ENCODE measurements at regions not wholly inside any gene's neighbourhood (a gene's known extent, or its start where the extent isn't known, plus 50 kb on each side); places are given as distances from the start of the nearest gene placed in this dataset.
"Not testable (repeated sequence)": the region's sequence is repeated elsewhere in the genome, so short reads cannot be mapped to it uniquely, and the experiment has no call there.

DNA sequence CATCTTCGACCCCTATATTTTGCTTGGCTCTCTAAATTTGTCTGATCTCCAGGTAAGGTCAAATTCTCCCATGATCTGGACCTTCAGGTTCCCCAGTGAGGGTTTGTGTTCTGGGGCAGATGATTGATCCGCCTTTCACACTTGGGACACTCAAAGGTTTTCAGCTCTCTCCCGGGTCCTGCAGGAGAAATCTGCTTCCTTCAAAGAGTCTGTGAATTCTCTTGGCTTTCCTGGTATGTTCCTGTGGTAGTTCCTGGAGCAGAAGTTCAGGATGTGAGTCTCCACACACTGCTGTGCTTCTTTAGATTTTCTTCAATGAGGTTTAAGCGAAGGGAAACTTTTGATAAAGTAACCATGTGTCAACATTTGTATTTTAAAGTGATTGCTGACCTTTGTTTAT lies 318.0 kb downstream of the TAF11L14 start:
- DNase-seq (ENCODE audit: extremely low read depth in 1 of 2, low read depth in 1 of 2) = no peak

DNA sequence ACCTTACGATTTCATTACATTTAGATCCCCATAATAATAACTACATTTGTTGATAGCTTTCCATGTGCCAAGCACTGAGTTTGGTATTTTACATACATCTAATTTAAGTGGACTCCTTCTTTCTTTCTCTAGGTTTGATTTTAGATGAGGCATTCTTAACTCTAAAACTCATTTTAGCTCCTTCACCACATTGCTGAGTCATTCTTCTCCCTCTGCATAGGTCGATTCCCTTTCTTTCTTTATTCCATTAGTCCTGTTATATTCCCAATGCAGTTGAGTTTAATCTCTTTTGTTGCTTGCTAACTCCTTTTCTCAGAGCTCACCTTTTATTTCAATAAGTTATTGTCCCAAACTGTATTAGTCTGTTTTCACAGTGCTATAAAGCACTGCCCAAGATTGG lies 329.8 kb downstream of the TAF11L14 start:
- no peak for DNase-seq (ENCODE audit: extremely low read depth in 1 of 2, low read depth in 1 of 2)

DNA sequence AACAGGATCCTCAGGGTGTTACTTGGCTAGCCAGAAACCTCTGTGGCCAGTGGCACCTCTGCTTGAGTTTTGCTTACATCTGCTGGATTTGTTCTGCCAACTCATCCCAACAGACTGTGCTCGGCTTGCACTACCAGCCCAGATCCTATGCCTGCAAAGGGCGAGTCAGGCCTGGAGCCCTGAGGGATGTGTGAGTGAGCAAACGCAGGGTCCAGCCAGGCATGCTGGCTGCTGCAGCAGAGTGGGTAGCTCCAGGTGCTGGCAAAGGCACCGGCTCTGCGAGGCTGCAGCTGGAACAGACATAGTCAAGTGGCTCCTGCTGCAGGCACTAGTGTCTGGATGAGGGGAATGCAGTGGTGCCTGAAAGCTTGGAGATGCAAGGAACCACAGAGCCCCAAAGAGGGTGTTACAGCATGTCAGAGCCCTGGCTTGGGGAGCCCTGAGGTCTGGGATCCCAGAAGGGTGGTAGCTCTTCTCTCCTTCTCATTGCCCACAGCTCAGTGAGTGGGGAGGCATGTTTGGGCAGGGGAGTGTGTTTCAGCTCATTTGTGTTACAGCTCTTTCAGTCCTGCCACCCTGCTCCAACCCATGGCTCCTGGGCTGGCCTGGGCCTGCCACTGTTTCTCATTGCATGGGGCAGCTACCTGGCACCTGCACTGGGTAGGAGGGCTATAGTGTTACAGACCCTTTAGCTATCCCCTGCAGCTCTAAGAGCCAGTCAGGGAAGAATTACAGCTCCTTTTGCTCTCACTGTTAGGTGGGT lies 332.6 kb downstream of the TAF11L14 start:
- DNase-seq (ENCODE audit: extremely low read depth in 1 of 2, low read depth in 1 of 2) = no peak

DNA sequence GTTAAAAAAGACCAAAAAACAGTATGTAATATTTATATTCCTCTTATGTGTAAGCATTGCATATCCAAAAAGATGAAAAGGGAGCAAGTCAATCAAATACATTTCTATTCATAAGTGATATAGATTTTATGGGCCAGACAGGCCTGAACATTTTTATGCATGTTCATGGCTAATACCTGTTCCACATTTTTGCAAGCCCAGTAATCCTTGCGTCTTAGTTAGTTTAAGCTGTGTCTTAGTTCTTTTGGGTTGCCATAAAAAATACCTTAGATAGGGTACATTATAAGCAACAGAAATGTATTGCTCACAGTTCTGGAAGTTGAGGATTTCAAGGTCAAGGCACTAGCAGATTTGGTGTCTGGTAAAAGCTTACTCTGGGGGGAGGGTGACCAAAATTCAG lies 342.1 kb downstream of the TAF11L14 start:
- no peak for DNase-seq (ENCODE audit: extremely low read depth in 1 of 2, low read depth in 1 of 2)

DNA sequence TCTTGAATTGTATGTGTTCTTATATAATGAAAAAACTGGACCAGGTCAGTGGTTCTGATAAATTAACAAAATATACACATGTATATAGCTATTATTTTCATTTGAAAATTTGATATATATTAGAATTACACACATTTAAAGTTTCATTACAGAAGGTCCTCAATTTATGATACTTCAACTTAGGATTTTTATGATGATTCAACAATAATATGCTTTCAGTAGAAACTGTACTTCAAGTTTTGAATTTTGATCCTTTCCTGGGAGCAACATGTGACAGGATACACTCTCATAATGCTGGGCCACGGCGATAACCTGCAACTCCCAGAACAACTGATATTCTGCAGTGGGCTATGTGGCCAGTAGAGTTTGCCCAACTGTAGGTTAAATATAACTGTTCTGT lies 344.7 kb downstream of the TAF11L14 start:
- no peak for DNase-seq (ENCODE audit: extremely low read depth in 1 of 2, low read depth in 1 of 2)

DNA sequence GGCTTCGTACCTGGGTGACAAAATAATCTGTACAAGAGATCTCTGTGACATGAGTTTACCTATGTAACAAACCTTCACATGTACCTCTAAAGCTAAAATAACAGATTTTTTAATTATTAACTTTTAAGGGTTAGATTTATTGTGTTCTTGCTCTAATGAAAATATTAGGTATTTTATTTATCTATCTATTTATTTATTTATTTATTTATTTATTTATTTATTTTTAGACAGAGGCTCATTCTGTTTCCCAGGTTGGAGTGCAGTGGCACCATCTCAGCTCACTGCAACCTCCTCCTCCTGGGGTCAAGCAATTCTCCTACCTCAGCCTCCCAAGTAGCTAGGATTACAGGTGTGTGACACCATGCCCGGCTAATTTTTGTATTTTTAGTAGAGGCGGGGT lies 348.4 kb downstream of the TAF11L14 start:
- DNase-seq (ENCODE audit: extremely low read depth in 1 of 2, low read depth in 1 of 2) = not testable (repeated sequence)

DNA sequence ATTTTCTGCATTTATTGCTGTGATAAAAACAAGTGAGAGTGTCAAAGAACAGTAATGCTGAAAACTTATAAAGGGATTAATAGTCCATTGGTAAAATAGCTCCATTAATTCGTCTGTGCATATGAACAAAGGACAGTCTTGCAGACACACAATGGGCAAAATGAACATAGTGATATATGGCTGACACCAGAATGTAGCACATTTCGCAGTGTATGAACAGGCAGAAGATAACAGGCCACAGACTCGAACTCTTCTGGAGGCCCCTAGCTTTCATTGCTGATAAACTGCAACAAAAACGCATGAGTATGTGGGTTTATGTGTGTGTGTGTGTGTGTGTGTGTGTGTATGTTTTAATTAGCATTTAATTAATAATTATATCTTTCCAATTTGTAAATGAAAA lies 354.8 kb downstream of the TAF11L14 start:
- no peak for DNase-seq (ENCODE audit: extremely low read depth in 1 of 2, low read depth in 1 of 2)

DNA sequence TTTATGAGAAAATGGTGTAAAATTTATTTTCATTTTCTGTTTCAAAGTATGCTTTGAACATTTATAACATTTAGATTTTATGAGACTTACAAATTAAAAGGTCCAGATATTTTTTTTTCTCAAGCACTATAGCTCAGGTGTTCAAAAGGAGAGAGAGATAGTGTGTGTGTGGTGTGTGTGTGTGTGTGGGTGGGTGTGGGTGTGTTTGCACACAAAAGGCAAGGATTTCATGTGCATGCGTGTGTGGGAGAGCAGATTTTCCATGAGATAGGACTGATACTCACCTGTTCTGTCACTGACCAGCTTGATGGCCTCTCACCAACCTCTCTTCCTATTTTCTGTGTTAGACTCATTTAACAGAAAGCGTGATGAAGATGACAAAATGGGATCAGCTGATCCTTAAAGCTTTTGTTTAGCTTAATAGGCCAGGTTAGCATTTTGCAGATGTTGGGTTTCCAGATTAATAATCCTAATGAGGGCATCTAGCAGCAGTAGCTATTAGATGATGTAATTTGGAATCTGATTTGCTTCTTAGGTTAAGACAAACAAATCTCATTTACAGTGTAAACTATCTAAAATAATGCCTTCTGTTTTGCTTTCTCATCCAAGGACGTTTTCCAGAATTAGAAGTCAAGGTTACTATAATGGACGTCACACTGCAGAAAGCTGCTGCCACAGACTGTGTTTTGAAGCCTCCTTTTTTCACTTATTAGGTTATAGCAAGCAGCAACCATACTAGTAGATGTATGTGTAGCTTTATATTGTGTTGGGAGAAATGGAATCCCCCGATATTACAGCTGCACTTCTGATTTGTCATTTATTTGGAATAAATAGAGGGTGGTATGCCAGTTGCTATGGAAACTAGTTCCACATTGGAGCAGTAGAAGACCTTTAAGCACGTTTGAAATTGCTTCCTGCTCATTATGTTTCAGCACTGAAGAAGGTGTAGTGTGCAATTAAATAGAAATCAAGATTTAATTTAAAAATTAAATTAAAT lies 355.6 kb downstream of the TAF11L14 start:
- no peak for DNase-seq (ENCODE audit: extremely low read depth in 1 of 2, low read depth in 1 of 2)

DNA sequence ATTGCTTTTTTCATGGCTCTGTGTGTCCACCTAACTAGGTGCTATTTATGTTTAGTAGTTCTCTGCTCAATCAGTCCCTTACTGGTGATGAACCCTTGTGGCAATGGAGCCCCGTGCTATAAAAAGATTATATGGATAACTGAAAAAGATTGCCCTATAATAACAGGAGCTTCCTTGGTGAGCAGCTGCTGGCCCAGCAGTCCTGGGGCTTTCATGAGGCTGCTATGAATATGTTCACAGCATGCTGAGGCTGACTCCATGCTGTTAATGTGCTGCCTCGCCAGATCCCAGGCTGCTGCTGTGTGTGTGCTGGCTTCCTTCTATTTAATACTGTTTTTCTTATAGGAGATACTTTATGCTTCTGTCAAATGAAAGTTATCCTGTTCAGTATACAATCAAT lies 357.5 kb downstream of the TAF11L14 start:
- no peak for DNase-seq (ENCODE audit: extremely low read depth in 1 of 2, low read depth in 1 of 2)

DNA sequence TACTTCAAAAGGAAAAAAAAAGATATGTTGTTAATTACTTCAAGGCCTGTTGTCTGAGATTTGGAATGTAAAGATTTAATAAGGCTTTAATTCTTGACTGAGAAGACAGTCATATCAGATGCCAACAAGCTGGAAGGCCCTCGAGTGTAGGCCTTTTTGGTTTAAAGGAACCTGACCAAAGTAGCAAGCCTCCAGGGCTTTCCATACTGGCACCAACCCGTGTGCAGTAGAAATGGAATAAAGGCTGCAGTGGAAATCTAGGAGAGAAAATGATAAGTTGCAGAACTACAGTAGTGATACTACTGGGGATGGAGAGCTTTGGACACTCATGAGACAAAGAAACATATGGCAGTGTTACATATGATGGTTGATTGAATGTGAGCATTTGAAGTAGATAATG lies 358.0 kb downstream of the TAF11L14 start:
- no peak for DNase-seq (ENCODE audit: extremely low read depth in 1 of 2, low read depth in 1 of 2)

DNA sequence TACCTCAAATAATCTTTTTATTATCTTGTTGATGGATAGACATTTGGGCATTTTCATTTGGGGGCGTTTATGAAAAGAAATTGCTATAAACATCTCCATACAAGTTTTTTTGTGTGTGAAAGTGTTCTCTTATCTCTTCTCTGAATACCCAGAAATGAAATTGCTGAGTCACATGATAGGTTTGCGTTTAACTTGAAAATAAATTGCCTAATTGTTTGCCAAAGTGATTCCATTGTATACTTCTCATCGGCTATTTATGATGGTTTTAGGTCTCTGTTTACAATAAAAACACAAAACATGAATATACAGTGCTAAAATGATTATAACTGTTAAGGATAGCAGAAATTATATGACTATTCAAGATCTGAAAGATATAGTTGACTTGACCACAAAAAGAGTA lies 361.7 kb downstream of the TAF11L14 start:
- DNase-seq (ENCODE audit: extremely low read depth in 1 of 2, low read depth in 1 of 2) = no peak

DNA sequence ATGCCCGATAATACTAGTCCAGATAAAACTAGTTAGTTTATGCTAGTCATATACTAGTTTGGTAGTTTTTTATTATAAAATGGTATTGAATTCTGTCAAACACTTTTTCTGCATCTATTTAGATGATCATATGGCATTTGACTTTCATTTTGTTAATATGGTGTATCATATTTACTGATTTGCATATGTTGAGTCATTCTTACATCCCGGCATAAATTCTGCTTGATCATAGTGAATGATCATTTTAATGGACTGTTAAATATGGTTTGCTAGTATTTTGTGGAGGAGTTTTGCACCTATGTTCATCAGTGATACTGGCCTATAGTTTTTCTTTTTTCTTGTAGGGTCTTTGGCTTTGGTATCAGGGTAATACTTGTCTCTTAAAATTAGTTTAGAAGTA lies 365.6 kb downstream of the TAF11L14 start:
- no peak for DNase-seq (ENCODE audit: extremely low read depth in 1 of 2, low read depth in 1 of 2)

DNA sequence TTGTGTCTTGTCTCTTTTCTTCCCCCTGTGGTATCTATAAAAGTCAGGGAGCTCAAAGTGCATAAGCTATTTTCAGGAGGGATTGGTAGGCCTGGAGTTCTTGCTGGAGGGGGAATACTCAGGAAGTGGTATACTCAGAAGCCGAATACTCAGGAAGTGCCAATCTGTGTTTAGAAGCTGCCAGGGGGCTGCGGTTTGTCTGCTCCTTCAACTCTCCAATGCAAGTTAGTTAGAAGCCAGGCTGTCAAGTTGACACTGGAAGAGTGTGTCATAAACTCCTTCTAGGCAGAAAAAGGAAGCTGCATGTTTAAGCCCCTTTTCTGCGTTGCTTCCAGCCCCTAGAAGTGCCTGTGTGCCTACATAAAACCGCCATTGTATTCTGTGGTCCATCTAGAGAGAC lies 366.5 kb downstream of the TAF11L14 start:
- DNase-seq (ENCODE audit: extremely low read depth in 1 of 2, low read depth in 1 of 2) = no peak

DNA sequence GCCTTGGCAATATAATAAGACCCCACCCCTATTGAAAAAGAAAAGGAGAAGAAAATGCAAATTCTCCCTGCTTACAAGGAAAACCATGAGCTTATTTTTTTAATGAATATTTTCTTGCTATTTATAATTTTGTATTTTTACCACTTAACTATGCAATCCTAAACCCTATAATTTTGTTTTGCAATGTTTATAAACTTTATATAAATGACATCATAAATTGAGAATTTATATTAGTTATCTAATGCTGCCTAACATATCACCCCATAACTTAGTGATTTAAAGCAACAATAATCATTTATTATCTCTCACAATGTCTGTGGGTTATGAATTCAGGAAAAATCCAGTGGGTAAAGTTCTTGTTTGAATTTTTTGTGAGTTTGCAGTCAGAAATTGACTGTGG lies 369.1 kb downstream of the TAF11L14 start:
- no peak for DNase-seq (ENCODE audit: extremely low read depth in 1 of 2, low read depth in 1 of 2)

DNA sequence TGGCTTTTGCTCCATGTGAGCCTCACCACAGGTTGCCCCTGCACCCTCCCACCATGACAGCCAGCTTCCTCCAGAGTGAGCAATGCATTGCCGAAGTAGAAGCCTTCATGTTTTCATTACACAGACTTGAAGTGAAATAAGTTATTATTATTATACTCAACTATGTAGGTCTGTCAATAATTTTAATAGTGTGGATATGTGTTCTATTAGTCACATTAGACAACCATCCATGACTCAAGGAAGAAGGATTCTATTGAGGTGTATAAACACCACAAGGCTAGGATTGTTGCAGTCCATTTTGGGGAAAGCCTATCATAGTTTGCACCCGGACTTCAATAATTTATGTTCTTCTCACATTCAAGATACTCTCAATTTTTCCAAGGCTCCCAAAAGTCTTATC lies 369.5 kb downstream of the TAF11L14 start:
- DNase-seq (ENCODE audit: extremely low read depth in 1 of 2, low read depth in 1 of 2) = no peak

DNA sequence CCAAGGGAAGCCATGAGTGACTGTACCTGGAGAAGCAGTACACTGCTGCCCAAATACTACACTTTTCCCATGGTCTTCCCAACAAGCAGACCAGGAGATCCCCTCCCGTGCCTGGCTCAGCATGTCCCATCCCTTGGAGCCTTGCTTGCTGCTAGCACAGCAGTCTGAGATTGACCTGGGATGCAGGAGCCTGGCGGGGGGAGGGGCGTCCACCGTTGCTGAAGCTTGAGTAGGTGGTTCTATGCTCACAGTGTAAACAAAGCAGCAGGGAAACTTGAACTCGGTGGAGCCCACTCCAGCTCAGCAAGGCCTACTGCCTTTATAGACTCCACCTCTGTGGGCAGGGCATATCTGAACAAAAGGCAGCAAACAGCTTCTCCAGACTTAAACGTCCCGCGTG lies 372.0 kb downstream of the TAF11L14 start:
- not testable (repeated sequence) for DNase-seq (ENCODE audit: extremely low read depth in 1 of 2, low read depth in 1 of 2)

DNA sequence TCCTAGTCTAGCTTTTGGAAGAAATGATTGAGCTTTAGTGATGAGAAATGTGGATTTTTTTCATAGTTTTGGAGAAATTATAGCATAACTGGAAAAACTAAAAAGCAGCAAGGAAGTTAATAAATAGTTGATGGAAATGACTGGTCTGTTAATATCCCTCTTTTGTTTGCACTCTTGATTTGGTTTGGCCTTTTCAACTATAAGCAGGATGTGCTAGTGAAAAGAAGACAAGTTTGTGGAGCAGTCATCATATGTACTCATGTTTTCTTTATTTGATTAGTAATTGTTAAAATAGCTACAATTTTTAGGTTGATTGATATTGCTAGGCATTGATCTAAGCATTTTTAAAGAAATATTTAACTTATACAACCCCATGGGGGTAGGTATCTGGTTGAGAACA lies 374.7 kb downstream of the TAF11L14 start:
- DNase-seq (ENCODE audit: extremely low read depth in 1 of 2, low read depth in 1 of 2) = no peak

DNA sequence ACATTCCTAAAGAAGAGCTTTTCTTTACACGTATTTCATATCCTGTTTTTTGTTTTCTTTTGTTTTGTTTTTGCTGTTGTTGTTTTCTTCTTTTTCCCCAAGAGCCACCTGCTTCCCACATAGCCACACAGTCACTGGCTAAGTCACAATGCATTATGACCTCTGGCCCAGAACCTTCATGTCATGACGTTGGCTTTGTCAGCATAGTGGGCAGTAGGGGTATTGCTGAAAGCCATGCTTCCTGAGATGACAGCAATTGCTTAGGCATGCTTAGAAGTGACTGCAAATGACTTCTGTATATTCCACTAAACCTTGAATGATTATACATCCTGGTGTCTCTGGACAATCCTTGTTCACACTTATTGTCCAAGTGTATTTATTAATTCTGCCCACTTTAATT lies 375.8 kb downstream of the TAF11L14 start:
- DNase-seq (ENCODE audit: extremely low read depth in 1 of 2, low read depth in 1 of 2) = no peak

DNA sequence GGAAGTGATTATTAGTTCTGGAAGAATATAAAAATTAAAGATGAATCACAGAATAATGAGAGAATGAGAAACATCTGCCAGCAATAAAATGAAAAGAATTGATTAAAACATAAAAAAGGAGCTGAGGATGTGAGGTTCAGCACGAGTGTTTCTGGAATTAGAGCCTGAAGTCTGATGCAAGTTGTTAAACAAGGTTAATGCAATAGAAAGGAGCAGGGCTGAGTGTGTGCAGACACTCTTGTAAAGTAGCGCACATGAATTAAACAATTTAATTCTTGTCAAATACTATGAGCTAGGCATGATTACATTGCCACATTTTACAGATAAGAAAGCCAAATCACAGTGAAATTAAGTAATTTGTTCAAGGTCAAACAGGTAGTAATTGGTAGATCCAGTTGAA lies 384.2 kb downstream of the TAF11L14 start:
- no peak for DNase-seq (ENCODE audit: extremely low read depth in 1 of 2, low read depth in 1 of 2)

DNA sequence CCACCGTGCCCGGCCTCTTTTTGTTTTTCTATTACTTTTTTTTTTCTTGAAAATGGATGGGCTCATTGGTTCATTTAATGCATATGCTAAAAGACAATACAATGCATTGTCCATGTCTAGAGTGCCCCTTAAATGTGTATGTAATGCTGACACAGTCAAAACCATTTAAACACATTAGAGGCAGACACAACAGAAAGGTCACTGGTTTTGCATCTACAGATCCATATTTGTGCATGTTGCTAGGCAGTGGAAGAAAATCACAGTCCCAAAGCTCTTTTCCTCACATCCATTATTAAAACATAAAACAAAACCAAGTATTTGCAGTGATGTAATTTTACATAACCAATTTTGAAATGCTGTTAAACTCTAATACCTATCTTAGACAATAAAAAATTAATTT lies 389.0 kb downstream of the TAF11L14 start:
- no peak for DNase-seq (ENCODE audit: extremely low read depth in 1 of 2, low read depth in 1 of 2)

DNA sequence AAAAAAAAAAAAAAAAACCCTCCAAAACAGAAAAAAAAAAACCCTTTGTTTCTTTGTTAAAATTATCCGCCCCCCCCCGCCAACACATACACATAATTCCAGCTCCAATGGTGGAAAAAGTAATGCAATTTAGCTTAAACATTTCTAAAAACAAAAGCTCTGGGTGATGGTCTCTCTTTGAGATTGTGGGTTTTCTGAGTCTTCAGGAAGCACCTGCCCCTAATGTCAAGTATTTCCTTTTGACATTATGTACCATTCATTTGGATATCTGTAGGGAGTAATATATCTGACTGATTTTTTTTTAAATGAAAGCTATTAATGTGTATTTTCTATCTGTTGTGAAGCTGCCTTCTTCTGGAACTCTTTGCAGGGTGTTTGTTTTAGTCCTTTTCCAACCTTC lies 389.7 kb downstream of the TAF11L14 start:
- DNase-seq (ENCODE audit: extremely low read depth in 1 of 2, low read depth in 1 of 2) = no peak

DNA sequence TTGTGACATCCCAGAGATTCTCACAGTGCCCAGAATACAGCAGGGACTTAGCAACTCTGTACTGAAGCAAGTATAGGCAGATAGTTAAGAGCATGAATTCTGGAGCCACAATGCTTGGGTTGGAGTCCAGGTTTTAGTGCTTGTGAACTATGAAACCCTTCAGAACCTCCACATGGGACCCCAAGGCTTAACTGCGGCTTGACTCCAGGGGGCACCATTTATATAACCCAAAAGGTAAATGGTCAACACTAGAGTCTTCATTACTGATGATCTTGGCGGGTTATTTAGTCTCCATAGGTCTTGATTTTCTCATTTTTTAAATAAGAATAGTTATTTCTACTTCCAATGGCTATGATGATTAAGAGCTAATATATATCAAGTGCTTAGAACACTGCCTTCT lies 390.3 kb downstream of the TAF11L14 start:
- DNase-seq (ENCODE audit: extremely low read depth in 1 of 2, low read depth in 1 of 2) = no peak
